ENCODE measurements at regions not wholly inside any gene's neighbourhood (a gene's known extent, or its start where the extent isn't known, plus 50 kb on each side); places are given as distances from the start of the nearest gene placed in this dataset.
A peak's percentile ranks its signal among the peaks of the same experiment; 100 is the strongest.

DNA sequence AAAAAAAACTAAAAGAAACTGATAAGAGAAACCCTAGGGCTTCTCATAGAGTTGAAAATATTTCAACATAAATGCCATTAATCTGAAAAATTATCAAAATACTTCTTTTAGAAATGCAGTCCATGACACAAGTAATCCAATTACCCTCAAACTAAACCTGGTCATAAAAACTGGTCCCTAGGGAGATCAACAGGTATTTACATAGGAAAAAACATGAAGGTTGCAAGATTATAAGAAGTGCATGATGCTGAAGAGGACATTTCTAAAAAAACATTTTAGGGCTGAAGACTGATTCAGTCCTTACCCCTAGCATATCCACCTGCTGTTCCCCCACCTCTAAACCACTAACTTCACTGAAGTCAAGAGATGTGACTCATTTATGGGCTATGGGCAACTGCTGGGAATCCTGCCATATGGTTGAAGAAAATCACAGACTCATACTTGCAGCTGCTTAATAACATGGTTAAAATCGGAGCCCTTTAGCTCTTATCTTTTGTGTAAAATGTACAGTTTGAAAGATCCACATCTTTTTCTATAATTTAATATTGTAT is 131.0 kb upstream of the RUNX1 start:
- H3K4me3 ChIP-seq (ENCODE audit: low read depth, low read length), result no peak overlapping the region
- TF ChIP-seq, protein P1, sequence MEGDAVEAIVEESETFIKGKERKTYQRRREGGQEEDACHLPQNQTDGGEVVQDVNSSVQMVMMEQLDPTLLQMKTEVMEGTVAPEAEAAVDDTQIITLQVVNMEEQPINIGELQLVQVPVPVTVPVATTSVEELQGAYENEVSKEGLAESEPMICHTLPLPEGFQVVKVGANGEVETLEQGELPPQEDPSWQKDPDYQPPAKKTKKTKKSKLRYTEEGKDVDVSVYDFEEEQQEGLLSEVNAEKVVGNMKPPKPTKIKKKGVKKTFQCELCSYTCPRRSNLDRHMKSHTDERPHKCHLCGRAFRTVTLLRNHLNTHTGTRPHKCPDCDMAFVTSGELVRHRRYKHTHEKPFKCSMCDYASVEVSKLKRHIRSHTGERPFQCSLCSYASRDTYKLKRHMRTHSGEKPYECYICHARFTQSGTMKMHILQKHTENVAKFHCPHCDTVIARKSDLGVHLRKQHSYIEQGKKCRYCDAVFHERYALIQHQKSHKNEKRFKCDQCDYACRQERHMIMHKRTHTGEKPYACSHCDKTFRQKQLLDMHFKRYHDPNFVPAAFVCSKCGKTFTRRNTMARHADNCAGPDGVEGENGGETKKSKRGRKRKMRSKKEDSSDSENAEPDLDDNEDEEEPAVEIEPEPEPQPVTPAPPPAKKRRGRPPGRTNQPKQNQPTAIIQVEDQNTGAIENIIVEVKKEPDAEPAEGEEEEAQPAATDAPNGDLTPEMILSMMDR (IDR thresholded peaks at IDR 0.05; ENCODE audit: insufficient read depth, low read depth, low read length), result no peak
- DNase-seq (ENCODE audit: low read depth), result peak; percentile 90

DNA sequence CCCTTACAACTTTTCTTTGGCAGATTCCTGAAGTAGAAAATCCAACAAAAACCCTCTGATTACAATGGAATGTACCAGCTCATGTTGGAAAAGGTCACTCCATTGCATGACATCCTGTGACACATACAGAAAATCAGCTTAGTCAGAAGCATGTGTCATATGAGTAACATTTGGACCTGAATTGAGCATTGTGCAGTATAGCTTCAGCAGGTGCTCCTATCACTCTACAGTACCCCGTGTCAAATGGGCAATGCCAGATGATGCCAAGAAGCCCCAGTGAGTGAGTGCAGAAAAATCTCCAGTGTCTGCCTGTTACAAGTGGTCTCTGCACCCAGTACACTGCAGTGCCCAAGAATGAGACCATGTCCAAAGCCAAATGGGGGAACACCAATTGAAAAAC is 129.7 kb upstream of the RUNX1 start:
- no peak for DNase-seq (ENCODE audit: low read depth)
- TF ChIP-seq, protein P1 (IDR thresholded peaks at IDR 0.05; ENCODE audit: insufficient read depth, low read depth, low read length), result no peak

DNA sequence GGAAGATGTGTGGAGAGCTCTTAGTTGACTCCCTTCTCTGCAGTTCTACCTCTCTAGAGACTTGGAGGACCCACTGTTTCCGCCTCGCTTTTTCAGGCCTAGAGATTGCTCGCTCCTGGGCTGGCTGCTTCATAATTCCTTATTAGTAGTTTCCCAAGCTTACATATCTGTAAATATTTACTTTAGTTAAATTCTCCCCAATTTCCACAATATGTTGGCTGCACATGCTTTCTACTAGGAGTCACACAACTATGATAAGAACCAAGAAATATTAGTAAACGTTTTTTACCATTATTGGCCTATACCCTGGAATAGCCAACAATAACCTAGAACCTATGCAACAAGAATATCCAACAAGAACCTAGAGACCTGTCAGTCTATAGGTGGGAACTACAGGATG is 129.0 kb upstream of the RUNX1 start:
- TF ChIP-seq, protein P1 (IDR thresholded peaks at IDR 0.05; ENCODE audit: insufficient read depth, low read depth, low read length), result no peak
- peak; percentile 75 for DNase-seq (ENCODE audit: low read depth)

More for the DNA sequence above, 129.7 kb upstream of the RUNX1 start:
- H3K4me3 ChIP-seq (ENCODE audit: low read depth, low read length), result no peak overlapping the region

DNA sequence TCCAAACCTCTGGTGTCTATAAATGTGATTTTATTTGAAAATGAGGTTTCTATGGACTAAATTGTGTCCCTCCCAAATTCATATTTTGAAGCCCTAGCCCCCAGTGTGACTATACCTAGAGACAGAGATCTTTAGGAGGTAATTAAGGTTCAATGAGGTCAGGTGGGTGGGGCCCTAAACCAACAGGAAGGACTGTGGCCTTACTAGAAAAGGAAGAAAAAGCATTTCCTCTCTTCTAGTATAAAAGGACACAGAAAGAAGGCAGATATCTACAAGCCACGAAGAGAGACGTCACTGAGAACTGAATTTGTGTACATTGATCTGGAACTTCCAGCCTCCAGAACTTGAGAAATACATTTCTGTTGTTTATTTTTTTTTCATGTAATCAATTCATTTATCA is 123.1 kb upstream of the RUNX1 start:
- H3K4me3 ChIP-seq (ENCODE audit: low read depth, low read length), result no peak overlapping the region
- TF ChIP-seq, protein P1 (IDR thresholded peaks at IDR 0.05; ENCODE audit: insufficient read depth, low read depth, low read length), result no peak
- no peak for DNase-seq (ENCODE audit: low read depth)

More for the DNA sequence above, 129.0 kb upstream of the RUNX1 start:
- H3K4me3 ChIP-seq (ENCODE audit: low read depth, low read length), result no peak overlapping the region

DNA sequence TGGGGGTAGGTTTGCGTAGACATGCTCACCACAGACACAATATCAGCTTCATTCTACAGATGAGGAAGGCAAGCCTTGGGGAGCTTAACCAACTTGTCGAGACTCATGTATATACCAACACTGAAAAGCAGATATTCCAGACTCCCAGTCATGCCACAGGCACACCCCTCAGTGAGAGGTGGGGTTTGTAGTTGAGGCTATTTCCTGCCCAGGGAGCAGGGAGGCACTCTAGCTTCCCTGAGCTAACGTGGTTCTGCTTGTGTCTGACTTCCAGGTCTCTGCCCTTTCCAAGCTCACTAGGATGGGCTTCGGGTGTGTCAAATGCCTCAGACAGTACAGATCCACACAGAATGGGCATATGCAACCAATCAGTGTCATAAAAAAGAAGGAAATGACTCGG is 122.3 kb upstream of the RUNX1 start:
- DNase-seq (ENCODE audit: low read depth), result no peak

DNA sequence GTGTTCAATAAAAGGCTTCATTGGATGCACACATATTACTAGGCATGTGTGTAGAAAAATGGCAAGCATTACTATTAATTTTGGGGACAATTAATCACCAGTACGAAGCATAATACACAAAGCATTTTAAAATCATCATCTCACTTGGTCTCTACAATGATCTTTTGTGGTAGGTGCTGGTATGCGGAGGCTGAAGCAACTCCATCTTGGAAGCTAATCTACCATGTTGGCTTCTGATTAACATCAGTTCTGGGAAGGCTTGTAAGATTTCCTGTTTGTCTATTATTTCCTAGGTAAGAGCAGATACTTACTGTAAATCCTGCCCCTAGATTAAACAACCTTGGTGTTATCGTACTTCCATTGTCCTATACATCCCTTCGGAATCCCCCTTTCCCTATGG is 121.7 kb upstream of the RUNX1 start:
- TF ChIP-seq, protein P1 (IDR thresholded peaks at IDR 0.05; ENCODE audit: insufficient read depth, low read depth, low read length), result no peak

More for the DNA sequence above, 122.3 kb upstream of the RUNX1 start:
- TF ChIP-seq, protein P1 (IDR thresholded peaks at IDR 0.05; ENCODE audit: insufficient read depth, low read depth, low read length), result no peak
- H3K4me3 ChIP-seq (ENCODE audit: low read depth, low read length), result no peak overlapping the region

DNA sequence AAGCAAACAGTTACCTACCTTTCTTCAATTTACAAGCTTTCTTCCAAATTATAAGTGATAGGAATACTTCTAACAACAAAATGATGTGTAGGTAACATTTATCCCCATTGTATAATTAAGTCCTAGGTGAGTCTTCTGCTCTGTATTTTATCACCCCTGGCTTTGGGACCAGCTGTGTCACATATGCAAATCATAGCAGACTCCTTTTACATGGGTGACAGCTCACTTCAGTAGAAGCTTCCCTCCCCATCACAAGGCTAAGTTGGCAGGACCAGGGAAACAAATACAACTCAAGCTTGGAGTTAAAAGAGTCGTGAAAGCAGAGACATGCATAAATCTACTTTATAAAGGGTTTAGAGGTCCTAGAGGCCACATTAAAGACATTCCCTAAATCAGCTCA is 121.1 kb upstream of the RUNX1 start:
- TF ChIP-seq, protein P1 (IDR thresholded peaks at IDR 0.05; ENCODE audit: insufficient read depth, low read depth, low read length), result no peak
- DNase-seq (ENCODE audit: low read depth), result no peak
- no peak overlapping the region for H3K4me3 ChIP-seq (ENCODE audit: low read depth, low read length)

More for the DNA sequence above, 121.7 kb upstream of the RUNX1 start:
- DNase-seq (ENCODE audit: low read depth), result no peak
- no peak overlapping the region for H3K4me3 ChIP-seq (ENCODE audit: low read depth, low read length)

Measured in fibroblast of villous mesenchyme (primary cell).